Activated CD4-positive, alpha-beta T cell treated with anti-CD3 and anti-CD28 coated beads, Interleukin-2, amount 50 U/mL, for 1 hour (primary cell): ENCODE measurements at regions not wholly inside any gene's neighbourhood (a gene's known extent, or its start where the extent isn't known, plus 50 kb on each side); places are given as distances from the start of the nearest gene placed in this dataset.

Source experiments
- DNase-seq: peaks from one replicate; pipeline ENCODE4 v3.0.0-alpha.2; 2020

DNA sequence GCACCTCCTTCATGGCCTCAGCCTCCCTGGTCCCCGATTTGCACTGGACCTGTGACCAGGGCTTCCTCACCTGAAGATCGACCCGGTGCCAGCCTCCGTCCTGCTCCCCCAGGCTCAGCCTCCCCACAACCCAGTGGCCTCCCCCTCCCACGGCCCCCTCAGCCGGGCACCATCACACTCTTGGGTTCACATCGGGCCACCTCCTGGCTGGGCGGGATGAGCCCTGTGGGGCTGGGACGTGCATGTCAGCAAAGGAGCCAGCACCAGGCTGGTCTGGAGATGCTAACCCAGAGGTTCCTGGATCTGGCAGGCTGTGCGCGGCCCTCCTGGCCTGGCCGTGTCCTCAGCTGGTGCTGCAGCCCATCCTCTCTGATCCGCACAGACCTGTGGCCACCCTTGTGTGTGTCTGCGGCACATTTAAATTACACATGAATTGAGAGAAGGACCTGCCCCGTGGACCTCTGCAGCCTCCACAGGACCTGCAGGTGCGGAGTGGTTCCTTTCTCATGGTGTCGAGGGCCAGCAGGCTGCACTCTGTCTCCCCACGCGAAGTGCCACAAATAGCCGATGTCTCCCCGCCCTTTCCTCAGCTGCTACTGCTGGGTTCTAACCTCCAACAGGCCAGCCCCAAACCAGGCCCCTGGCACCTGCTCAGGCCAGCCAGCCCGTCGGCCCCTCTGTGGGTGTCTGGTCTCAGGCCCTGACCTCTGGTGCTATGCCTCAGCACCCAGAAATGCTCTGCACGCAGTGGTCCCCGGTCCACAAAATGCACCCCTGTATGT is 237.5 kb downstream of the ERMARD start:
- DNase-seq, result no peak

DNA sequence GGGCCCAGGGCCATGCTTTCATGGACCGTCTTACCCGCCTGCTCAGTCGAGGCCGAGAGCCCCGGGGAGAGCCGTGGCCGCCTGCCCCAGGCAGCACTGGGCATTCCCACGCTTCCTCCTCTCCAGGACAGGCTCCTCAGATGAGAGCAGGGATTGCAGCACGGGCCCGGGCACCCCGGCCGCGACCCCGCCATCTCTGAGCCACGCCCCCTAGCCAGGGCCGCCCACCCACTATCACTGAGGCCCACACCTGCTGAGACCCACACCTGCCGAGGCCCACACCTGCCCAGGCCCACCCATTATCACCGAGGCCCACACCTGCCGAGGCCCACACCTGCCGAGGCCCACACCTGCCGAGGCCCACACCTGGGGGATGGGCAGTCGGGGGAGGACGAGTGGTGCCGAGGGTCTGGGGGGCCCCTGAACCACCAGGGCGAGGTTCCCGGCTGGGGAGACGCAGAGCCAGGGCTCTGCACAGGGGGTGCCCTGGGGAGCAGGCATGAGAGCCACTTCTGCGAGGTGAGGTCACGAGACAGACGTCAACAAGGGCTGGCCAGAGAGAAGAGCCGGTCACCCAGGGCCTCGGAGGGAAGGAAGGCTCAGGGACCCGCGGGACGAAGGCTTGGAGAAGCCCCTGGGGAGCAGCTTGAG is 235.6 kb downstream of the ERMARD start:
- no peak for DNase-seq

DNA sequence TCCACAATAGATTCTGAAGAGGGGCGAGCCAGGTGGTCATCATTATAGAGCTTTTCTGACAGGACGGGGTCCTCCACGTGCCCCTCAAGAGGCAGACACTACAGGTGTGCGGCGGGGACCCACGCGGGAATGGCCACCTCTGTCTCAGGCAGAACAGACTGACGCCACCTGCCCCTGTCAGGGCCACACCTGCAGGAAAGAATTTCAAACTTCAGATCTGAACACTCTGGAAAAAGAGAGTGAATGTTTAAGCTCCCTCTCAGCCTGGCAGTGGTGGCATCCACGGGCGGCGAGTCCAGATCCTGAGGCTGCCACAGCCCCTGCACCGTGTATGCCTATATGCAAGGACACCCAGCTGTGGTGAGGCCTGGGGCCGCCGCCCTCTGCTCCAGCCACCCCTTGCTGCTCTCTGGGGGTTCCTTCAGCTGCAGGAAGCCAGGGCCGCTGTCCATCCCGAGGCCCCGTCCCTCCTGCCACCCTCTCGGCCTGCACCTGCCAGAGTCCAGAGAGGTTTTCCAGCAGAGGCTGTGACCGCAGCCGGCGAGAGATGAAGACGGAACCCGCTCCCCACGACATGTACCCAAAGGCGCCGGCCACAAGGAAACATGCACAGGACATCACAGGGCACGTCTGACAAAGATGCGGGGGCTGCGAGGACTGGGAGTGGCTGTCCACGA is 234.9 kb downstream of the ERMARD start:
- no peak for DNase-seq

GRCh38 chr6:169985121-169986015 is 233.9 kb downstream of the ERMARD start:
- DNase-seq, result no peak

DNA sequence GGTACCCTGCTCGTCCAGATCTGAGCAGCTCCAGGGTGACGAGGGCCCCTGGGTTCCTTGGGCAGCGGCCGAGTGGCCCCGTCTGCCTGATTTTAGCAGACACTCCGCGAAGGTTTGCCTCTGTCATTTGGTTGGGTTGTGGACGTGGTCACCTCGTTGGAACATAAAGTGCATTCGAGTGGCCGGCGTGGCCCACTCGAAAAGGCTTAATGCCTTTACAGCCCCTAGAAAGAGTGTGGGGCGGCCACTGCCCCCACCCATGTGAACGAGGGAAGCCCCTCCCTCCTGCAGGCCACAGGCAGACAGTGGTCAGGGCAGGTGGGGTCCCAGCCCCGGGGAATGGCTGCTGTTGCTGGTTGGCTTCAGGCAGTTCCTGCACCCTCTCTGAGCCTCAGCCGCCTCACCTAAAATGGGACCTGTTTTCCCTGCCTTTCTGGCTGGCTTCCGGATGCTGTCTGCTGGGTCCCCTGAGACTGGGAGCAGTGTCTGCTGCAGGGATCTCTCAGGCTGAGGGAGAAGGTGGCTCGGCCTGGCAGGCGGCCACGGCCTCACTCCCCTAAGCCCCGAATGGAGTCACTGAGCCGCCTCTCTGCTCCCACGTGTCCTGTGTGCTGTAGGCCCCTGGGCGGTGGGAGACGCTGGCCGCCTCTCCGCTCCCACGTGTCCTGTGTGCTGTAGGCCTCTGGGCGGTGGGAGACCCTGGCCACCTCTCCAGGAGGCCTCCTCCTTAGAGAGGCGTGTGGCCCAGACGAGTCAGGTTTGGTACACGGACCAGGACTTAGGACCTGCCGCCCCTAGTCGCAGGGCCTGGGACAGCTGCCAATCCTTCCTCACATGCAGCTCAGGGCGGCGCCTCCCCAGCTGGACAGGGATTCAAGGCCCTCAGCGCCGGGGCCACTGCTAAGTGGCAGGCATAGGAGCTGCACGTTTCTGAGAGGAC is 233.0 kb downstream of the ERMARD start:
- DNase-seq, result no peak

DNA sequence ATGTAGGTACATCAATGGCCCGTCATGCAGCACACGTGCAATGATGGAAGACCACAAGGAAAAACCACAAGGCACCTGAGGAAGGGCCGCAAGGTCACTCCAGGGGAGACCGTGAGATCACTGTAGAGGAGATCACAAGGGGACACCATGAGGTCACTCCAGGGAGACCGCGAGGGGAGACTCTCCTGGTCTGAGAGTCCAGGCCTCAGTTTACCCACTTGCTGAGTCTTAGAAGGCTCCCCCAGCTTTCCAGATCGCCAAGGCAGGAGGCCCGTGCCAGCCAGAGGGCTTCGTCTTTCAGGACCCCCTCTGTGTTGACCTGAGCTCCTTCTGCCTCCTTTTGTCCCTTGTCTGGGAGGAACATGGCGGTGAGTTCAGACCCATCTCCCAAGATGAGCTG is 232.2 kb downstream of the ERMARD start:
- DNase-seq, result no peak

DNA sequence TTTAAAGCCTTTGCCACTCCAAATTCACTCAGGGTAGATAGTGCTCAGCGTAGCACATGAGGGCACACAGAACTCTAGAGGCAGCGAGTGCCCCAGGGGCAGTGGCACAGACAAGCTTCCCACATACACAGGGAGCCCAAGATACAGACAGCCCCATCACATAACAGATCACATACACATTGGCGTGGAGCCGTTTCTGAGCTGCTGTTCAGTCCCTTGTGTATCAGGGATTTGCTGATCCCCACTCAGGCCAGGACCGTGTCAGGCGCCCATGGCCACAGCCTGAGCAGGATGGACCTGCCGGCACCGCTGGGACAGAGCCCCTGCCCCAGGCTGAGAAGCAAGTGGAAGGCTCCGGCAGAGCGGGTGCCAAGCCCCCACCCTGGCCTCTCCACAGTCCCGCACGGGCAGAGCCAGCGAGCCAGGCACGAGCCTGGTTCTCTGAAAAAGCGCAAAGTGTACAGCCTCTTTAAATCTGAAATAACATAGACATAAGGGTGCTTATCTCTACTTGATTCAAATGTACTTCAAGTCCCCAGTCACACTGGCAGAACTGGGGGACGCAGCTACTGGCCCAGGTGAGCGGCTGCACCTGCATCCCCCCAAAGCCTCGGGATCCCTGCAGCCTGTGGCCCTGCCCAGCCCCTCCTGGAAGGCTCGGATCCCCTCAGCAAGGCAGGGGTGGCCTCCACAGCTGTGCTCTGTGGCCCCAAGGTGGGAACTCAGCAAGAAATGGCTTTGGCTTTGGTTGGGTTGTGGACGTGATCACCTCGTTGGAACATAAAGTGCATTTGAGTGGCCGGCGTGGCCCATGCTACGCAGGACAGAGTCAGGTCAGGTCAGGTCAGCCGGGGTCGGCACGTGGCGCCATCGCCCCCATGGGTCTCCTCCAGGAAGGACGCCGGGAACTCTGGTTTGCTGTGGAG is 231.3 kb downstream of the ERMARD start:
- no peak for DNase-seq

GRCh38 chr6:169981969-169982368 is 230.5 kb downstream of the ERMARD start:
- DNase-seq, result no peak

- no peak for DNase-seq
These were observed 230.1 kb downstream of the ERMARD start for GRCh38 chr6:169981568-169981967.

GRCh38 chr6:169980826-169981450 is 229.5 kb downstream of the ERMARD start:
- DNase-seq, result no peak

DNA sequence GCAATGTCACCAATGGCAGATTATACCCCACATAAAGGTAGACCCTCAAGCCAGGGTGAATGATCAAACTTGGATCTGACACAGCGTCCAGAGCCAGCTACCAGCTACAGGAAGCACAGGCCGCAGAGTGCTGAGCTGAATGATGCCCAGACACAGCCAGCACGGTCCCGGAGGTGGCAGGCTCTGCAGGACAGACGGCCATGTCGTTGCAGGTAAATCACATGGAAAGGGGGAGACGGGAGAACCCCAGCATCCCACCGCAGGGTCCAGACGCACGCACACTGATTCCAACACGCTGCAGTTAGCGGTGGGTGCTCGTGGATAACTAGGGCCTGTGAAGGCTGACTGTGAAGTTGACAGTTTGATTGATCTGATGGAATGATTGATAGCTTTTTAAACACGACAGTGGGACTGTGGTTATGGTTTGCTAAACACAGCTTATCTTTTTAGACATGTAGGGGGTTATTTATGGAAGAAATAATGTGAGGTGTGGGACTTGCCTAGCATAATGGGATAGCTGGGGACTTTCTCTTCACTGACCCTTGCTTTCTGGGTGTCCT is 228.5 kb downstream of the ERMARD start:
- DNase-seq, result no peak

DNA sequence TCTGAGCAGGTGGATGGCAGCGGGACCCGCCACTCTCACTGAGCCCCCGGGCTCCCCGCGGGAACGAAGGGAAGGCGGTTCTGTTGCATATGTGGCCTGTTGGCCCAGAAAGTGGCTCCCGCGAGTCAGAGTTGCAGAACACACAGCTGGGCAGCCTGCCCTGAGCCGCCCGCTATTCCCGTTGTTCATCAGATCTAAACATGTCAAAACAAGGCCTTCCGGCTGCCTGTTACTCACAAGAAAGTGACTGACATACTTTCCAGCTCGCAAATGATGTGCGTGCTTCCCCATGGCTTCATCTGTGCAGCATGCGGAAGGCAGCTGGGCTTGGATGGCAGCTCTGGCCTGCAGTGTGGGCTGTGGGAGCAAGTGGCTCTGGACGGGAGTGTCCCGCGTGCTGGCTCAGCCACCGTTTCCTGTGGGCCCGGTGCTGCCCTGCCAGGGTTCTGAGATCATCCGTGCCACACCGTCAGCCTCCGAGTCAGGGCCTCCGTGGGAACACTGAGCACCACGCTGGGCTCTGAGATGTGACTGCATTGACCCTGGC is 227.3 kb downstream of the ERMARD start:
- DNase-seq, result no peak

DNA sequence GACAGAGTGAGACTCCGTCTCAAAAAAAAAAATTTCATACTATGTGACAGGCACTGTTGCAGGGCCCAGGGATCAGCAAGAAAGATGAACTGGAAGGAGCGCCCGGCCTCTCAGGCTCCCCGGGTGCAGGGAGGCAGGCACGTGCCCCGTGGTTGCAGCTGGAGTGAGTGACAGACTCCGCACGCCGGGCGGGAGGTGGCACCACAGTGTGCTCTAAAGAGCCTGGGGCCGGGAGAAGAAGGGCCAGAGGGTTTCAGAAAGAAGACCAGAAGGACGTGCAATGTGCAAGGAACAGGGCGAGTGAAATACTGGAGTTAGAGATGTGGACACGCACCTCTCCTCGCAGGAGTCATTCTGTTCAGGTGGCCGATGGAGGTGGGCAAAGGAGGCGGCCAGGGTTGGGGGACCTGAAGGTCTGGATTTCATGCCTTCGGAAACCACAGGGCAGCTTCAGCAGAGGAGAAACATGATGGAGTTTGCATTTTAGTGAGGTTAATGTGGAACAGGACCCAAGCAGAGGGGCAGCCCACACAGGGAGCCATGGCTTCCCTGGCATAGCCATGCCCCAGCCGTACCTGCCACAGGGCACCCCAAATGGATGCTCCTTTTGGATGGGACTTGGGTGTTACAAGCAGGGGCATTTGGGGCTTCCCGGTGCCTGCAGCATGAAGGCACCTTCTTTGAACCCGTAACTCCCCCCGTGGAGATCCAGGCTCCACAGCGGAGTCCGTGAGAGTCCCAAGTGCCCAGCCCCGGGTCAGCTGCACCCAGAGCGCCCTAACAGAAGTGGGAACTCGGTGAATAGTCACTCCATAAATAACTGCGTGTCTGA is 226.2 kb downstream of the ERMARD start:
- DNase-seq, result no peak

DNA sequence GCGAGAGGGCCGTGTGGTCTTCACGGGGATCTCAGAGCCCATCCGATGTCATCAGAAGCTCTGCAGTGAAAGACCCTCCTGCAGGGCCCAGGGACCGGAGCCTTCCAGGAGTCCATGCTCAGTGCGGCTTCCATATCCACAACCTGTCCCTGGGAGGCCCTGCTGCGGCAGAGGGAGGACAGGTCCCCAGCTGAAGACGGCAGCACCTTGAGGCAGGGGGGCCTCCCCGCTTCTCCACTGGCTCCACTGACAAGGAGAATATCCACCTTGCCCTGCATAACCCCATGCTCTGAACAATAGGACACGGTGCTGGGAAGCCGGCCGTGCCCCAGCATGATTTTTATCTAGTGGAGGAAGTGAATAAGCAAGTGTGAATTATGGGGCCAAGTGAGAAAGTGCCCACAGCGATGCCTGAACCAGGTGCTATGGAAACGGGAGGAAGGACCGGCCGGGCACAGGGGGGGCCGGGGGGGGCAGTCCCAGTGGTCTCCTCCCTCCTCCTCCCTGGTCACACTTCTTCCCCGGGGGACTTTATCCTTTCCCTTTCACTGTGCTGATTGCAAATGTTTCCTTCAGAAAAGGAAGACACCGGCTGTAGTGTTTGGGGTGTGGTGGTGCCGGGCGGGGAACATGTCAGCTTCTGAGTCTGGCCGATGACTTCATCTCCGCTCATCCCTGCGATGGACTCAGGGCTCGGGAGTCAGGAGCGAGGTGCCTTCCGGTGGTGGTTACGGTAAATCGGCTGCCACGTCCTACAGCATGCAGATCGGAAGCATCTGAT is 225.1 kb downstream of the ERMARD start:
- no peak for DNase-seq

- DNase-seq, result no peak
These were observed 224.3 kb downstream of the ERMARD start for GRCh38 chr6:169975701-169976100.

GRCh38 chr6:169975286-169975685 is 223.9 kb downstream of the ERMARD start:
- DNase-seq, result no peak

GRCh38 chr6:169974663-169975062 is 223.2 kb downstream of the ERMARD start:
- DNase-seq, result no peak
